HG03159 (cell line): ENCODE measurements at regions not wholly inside any gene's neighbourhood (a gene's known extent, or its start where the extent isn't known, plus 50 kb on each side); places are given as distances from the start of the nearest gene placed in this dataset.
"Not testable (repeated sequence)": the region's sequence is repeated elsewhere in the genome, so short reads cannot be mapped to it uniquely, and the experiment has no call there.

Source experiments
- ATAC-seq: cut with Tn5 transposase; IDR thresholded peaks from one replicate; pipeline ENCODE4 v1.9.1; 2021; ENCODE audit warnings: mild to moderate bottlenecking, moderate library complexity; ENCODE audit not compliant: unreplicated experiment

DNA sequence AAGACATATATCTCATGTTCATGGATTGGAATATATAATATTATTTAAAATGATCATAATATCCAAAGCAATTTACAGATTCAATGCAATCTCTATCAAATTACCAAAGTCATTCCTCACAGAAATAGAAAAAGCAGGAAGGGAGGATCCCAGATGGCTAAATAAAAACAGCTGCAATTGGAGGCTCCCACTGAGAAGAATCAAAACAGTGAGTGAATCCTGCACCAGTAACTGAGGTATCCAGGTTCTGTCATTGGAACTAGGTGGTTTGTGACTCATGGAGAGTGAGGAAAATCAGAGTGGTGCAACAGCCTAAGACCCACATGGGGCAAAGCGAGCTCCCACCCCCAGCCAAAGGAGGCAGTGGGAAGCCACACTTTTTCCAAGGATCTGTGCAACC, 128.4 kb downstream of the MTERF1 start:
- no peak for ATAC-seq

DNA sequence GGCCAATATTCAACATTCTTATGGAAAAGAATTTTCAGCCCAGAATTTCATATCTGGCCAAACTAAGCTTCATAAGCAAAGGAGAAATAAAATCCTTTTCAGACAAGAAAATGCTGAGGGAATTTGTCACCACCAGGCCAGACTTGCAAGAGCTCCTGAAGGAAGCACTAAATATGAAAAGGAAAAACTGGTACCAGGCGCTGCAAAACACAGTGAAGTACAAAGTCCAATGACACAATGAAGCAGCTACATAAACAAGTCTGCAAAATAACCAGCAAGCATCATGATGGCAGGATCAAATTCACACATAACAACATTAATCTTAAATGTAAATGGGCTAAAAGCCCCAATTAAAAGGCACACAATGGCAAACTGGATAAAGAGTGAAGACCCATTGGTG, 126.2 kb downstream of the MTERF1 start:
- ATAC-seq: not testable (repeated sequence)

DNA sequence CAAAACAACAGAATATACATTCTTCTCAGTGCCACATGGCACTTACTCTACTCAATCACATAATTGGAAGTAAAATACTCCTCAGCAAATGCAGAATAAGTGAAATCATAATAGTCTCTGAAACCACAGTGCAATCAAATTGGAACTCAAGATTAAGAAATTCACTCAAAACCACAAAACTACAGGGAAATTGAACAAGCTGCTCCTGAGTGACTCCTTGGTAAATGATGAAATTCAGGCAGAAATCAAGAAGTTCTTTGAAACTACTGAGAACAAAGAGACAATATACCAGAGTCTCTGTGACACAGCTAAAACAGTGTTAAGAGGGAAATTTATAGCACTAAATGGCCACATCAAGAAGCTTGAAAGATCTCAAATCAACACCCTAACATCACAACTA, 125.4 kb downstream of the MTERF1 start:
- ATAC-seq: not testable (repeated sequence)

DNA sequence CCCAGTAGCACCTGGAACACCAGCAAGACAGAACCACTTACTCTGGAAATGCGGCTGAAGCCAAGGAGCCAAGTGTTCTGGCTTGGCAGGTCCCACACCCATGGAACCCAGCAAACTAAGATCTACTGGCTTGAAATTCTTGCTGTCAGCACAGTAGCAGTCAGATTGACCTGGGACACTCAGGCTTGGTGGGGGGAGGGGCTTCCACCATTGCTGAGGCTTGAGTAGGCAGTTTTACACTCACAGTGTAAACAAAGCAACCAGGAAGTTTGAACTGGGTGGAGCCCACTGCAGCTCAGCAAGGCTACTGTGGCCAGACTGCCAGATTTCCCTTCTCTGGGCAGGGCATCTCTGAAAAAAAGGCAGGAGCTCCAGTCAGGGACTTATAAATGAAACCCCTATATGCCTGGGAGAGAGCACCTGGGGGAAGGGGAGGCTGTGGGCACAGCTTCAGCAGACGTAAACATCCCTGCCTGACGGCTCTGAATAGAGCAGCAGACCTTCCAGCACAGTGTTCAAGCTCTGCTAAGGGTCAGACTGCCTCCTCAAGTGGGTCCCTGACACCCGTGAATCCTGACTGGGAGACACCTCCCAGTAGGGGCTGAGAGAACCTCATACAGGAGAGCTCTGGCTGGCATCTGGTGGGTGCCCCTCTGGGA, 121.2 kb downstream of the MTERF1 start:
- ATAC-seq: no peak

DNA sequence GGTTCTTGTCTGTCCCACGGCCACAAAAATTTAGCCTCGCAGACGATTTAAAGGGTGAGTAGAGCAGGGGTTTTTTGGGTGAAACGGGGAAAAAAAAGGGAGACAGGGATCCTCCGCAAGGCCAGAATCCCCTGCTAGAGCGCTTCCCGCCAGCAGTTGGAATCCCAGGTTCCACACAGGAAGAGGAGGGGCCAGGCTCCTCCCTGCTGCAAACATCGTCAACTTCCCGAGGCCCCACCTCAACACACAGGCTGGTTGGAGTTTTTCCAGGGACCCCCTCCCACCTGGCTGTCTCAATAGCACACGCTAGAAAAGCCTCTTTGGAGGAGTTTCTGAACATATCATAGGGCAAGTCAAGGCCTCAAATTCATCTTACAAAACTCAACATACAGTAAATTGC, 112.7 kb downstream of the MTERF1 start:
- no peak for ATAC-seq

DNA sequence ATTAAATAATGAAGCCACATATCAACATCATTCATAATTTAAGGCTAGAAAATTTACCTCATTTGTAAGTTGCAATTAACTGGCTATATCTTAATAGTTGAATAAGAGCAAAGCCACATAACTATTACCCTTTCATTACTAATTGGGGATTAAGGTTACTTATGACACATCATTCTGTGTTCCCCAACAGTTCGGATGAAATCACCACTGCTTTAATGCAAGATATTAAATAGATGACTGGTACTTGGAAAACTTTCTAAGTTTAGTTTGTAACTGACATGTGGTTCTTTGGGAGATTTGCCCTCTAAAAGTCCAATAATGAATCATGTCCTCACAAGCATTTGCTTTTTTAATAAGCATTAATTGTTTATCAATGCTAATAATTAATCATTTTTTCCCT, 109.1 kb downstream of the MTERF1 start:
- ATAC-seq: no peak

DNA sequence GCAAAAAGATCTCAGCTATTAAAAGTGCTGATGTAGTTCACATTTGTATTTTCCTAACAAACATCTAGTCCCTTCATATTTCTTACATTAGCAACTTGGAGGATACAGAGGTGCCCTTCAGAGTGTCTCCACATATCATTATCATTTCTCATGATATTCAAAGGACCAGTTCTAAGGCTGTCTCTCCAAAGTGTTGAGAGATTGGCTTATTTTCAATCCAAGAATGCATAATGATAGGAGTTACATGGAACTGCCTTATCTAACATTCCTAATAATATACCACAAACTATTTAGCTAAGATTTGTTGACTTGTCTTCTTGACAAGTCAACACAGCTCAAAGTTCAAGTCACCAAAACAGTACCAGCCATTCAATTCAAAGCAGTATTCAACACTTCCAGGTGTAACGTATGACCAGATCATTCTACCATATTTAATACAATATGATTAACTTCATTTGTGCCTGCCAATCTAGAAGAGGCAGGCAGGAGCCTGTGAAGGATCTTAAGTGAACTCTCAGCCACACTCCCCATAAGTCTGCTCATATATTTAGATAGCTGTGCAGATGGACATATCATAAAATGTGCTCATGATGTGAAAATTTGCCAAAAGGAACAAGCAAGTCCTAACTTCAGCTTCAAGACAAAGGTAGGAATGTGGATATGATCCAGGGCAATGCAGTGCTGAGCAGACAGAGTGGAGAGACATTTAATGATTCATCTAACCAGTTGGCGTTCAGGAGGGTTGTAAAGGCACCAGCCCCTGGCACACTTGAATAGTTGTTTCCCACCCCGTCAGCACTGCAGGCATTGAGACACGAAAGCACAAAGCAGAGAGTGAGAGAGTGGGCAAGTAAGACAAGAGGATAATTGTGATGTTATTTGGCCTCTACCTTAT, 108.3 kb downstream of the MTERF1 start:
- ATAC-seq: no peak

DNA sequence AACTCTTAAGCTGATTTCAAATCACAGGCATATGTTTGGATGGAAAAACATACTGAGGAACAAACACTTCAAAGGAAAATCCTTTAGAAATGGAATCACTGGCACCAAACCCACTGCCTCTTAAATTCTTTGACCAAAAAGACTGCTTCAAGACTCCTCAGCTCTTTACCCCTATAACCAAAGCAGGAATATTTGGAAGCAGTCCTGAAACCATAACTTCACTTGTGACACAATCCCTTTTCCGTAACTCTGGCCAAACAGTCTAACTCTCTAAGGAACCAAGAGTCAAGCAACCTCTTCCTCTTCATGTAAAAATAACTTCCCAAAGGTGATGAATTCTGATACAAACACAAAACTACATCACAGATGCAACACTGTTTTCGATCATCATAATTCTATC, 104.3 kb downstream of the MTERF1 start:
- ATAC-seq: no peak

DNA sequence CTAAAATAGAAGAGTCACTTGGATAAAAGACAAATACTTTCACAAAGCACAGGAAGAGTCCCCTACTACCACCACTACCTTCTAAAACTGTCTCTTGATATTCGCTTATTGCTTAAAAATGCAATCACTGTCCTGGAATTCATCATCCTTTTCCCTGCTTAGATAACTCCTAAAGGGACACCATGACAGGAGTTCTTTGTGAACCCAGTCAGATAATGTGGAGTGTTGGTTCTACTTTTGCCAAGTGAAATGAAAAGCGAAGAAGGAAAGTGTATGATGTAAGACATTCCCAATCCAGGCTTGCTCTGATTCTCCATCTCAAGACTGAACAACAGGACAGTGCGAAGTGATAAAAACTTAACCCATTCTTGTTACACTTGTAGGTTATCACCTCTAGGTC, 103.0 kb downstream of the MTERF1 start:
- no peak for ATAC-seq

DNA sequence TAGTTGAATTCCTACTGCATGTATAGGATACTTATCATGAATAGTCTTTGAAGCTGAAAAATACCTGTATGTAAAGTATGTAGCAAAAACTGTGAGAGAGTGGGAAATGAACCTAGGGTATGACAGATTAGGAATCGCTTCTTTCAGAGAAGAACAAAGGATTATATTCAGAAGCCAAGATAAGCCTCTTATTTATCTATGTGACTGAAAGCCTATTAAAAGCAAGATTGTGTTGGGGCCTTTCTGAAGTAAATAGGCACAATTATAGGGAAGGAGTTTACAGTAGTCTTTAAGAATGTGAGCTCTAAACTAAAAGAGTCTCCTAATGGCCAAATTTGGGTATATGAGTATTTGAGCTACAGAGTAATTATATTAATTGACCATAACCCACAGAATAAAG, 102.1 kb downstream of the MTERF1 start:
- no peak for ATAC-seq

DNA sequence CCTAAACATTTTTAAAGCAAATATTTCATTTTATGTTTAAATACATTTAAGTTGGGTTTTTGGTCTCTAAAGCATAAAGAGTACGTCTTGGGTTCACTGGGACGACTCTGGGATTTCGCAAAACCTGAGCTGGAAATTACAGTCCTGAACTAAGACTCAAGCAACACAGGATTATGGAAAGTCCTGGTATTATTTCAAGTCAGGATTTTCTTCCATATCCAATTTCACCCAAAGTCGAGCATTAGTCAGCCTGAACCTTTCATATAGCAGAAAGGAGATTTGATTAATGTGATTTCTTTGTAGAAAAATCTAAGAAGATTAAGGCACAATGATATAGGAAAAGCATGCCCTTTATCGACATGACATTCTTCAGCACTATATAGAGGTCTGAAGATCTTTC, 100.0 kb downstream of the MTERF1 start:
- no peak for ATAC-seq

DNA sequence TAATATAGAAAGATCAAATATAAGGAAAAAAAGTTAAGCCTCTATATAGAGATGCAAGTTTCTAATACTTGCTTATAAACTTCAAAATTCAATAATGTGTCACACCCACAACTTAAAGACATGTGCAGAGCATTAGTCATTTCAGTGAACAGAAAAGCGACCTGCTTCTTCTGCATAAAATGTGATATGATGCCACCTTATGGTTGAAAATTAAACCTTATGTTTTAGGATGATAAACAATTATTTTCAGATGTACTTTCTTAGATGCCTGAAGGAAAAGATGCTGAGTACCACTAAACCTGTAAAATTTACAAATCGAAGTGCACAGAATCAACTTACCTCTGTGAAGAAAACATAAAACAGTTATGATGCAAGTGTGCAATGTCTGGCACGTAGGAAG, 96.0 kb downstream of the MTERF1 start:
- ATAC-seq: no peak

DNA sequence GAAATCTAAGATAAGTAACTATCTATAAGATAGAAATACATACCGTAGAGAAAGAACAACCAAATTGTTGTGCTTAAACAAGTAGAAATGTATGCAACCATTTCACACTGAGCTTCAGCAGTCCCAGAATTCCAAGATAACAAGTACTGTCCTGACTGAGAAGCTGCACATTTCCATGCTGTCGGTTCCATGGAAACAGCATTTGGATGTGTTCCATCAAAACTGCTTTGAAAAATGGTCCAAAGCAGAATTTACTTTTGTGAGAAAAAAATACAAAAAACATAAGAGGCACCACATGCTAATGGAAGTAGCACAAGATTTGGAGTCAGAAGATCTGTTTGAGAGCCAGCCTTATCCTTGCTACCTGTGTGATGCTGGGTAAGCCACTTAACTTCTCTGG, 92.6 kb downstream of the MTERF1 start:
- ATAC-seq: no peak

DNA sequence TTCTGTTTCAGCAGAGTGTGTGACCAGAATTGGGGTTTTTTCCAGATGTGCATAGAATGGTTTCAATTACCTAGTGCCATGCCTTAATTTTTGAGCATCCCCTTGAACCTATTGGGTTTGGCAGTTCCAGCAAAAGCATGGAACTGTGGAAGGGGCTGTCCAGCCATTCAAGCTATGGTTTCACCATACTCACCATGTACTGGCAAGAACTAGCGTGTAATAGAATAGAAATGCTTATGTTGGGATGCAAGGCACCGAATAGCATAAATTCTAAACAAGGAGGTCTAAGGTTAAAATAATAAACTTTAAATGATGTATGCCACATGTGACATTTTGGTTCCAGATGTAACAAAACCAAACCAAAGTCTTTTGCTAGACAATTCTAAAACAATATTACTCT, 91.4 kb downstream of the MTERF1 start:
- ATAC-seq: no peak

DNA sequence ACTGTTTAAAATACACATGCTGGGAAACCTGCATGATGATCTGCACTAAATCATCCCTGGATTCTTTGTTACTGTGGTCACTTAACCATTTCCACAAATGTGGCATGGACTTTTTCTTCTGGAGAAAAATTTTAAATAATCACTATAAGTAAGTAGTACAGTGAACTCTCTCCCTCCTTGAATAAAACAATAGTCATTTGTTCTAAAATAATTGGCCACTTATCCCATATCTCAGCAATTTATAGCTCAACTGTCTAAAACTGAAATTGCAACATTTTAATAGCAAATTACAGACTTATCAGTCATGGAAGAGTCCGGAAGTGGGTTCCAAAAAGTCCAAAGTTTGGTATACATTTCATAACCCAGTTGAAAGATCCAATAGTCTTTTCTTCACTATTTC, 90.9 kb downstream of the MTERF1 start:
- ATAC-seq: no peak

DNA sequence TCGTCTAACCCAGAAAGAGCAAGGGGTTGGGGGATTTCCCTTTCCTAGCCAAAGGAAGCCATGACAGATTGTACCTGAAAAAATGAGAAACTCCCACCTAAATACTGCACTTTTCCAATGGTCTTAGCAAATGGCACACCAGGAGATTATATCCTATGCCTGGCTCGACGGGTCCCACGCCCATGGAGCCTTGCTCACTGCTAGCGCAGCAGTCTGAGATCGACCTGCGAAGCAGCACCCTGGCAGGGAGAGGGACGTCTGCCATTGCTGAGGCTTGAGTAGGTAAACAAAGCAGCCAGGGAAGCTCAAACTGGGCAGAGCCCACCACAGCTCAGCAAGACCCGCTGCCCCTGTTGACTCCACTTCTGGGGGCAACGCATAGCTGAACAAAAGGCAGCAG, 89.9 kb downstream of the MTERF1 start:
- ATAC-seq: not testable (repeated sequence)

DNA sequence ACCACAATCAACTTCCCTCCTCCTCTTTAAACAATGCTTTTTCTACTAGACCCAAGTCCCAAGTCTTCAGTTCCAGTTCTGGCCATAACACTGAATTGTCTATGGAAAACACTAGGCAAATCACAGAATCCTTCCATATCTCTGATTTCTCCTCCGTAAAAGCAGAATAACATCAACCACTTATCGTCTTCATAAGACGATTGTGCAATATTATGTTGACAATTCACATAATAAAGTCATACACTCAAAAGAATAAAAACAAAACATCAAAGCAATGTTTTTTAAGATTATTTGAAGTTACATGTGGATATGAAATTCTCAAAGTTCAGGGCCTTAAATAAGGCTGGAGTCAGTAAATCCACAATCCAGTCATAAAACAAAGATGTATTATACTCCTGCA, 84.4 kb downstream of the MTERF1 start:
- no peak for ATAC-seq

DNA sequence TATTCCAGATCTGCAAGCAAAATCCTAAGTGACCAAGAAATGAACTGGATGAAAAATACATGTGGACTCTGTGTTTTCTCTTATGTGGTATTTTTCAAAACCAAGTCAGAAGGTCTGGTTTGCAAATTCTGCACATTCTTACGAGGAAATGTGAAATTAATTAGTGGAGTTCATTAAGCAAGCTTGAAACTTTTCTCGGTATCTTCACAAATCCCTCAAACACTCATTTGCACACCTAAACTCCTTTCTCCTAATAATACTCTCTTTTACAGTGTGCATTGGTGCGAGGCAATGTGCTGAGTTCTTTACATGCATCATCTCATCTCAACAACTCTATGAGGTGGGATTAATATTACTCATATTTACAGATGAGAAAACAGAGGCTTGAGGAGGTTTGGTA, 82.1 kb downstream of the MTERF1 start:
- ATAC-seq: no peak

DNA sequence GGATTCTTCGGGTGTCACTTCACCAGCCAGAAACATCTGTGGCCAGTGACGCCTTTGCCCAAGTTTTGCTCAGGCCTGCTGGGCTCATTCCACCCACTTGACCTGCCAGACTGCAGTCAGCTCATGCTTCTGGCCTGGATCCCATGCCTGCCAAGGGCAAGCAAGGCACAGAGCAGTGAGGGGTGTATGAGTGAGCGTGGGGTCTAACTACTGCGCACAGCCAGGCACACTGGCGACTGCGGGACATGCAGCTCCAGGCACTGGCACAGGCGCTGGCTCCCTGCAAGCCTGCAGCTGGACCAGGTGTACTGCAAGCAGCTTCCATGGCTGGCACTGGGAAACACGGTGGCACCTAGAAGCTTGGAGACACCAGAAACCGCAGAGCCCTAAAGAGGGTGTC, 80.1 kb downstream of the MTERF1 start:
- ATAC-seq: no peak

DNA sequence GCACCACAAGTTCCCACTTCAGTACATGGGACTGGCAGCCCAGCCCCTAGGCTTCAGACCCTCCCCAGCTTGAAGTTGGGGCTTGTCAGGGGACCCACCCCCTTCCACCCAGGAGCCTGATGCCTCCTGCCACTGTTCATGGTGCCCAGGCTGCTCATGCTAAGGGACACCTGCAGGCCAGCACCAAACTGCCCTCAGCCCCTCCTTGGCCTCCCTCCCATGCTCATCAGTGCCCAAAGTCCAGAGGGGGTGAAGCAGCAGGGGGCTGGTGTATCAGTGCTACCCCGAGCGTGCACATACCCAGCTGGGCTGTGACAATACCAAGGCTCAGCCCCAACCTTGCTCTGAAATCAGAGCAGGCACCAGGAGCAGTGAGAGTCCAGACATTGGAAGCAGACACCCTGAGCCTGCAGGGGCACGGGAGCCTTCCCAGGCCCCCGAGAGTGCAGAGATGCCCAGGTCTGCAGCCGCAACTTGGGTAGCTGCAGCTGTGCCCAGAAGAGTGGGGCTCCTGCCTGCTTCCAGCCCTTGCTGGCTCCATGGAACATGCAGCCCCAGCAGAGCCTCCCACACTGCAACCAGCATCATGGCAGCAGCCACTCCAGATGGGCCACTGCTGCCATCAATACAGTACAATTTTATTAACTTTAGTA, 79.0 kb downstream of the MTERF1 start:
- ATAC-seq: no peak

DNA sequence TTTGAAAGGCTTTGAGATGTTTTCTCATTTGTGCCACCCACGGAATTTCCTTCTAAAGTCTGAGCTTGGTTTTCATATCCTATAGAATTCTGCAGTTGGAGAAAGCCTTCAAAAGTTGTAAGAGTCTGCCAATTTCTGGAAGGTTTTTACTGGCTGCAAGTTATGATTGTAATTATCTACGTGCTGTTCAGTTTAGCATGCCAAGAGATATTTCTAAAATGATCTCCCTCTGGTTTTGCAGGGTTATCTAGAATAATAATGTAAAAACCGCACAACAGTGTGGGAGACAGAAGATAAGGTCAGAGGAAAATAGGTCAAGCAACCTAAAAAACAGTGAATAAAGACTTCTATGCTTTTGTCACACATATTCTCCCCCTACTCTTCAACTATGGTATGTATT, 69.3 kb downstream of the MTERF1 start:
- ATAC-seq: no peak

DNA sequence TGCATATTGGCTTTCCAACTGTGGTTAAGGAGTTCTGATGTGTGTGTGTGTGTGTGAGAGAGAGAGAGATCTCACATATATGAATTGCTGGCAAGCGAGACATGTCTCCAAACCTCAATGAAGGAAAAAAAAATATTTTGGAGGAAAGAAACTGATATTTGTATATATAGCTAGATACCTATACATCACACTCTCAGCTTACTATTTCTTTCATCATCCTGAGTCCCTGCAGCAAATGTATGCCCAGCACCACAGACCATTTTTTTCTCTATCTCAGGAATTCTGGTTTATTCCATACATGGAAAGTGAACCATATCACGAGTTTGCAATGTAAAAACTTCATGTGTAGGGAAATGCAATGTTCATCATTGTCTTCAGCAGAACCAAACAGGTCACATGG, 68.9 kb downstream of the MTERF1 start:
- ATAC-seq: no peak
